HFFc6 (cell line): ENCODE measurements at regions not wholly inside any gene's neighbourhood (a gene's known extent, or its start where the extent isn't known, plus 50 kb on each side); places are given as distances from the start of the nearest gene placed in this dataset.

Experiments used
- DNase-seq: peaks from one replicate; pipeline ENCODE4 v3.0.0-alpha.2; 2018
- H3K27ac Mint-ChIP-seq: 2 replicates; pipeline ENCODE4 v1.8.0; 2020; ENCODE audit warnings: mild to moderate bottlenecking, mixed read lengths
- H3K27me3 Mint-ChIP-seq: 2 replicates; pipeline ENCODE4 v1.8.0; 2021; ENCODE audit warnings: mild to moderate bottlenecking, moderate library complexity, mixed read lengths; ENCODE audit not compliant: insufficient read depth
- H3K36me3 Mint-ChIP-seq: 2 replicates; pipeline ENCODE4 v1.8.0; 2021; ENCODE audit warnings: low read depth, mixed read lengths
- H3K4me1 Mint-ChIP-seq: 2 replicates; pipeline ENCODE4 v1.8.0; 2020; ENCODE audit warnings: low read depth, mixed read lengths
- H3K4me3 Mint-ChIP-seq: 2 replicates; pipeline ENCODE4 v1.8.0; 2020; ENCODE audit warnings: mild to moderate bottlenecking, moderate library complexity, mixed read lengths
- H3K9me3 Mint-ChIP-seq: 2 replicates; pipeline ENCODE4 v1.8.0; 2020; ENCODE audit warnings: mild to moderate bottlenecking, mixed read lengths
- CTCF ChIP-seq: fragments of 200-600 bp; sonication (generic); IDR thresholded peaks from 2 replicates; pipeline ENCODE4 v1.5.0; 2021; ENCODE audit warnings: antibody characterized with exemption, mild to moderate bottlenecking

DNA sequence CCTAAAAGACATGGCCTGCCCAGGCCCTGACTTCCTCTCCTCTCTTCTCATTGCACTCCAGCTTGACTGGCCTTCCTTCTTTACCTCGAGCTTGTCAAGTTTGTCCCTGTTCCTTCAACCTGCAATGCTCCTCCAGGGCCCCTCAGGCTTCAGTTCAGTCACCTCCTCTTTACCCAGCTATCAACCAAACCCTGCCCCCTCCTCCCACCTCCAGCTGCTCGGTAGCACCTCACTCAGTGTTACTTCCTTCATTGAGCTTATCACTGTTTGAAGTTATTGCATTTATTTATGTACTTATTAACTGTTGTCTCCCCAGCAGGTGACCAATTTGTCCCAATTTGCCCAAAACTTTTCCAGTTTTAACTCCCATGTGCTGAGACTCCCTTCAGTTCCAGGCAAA lies 95.8 kb upstream of the UBE2E1 start:
- DNase-seq, result no peak
- Mint-ChIP-seq H3K4me3 (no peak overlapping the region), H3K27ac (no peak overlapping the region), H3K4me1 (peaks cover 39% of the 10 kb centered on the region), H3K36me3 (no peaks in the 10 kb centered on the region), H3K27me3 (no peaks in the 10 kb centered on the region; the same call in 1 of the 2 replicates), H3K9me3 (no peaks in the 10 kb centered on the region)
- TF ChIP-seq CTCF, result no peak

GRCh38 chr3:23710555-23710954 lies 95.2 kb upstream of the UBE2E1 start:
- no peak for TF ChIP-seq CTCF
- H3K36me3 Mint-ChIP-seq, result no peaks in the 10 kb centered on the region
- peaks cover 39% of the 10 kb centered on the region for H3K4me1 Mint-ChIP-seq
- H3K4me3 Mint-ChIP-seq, result no peak overlapping the region
- no peaks in the 10 kb centered on the region; the same call in 1 of the 2 replicates for H3K27me3 Mint-ChIP-seq
- DNase-seq, result no peak
- H3K9me3 Mint-ChIP-seq, result no peaks in the 10 kb centered on the region
- H3K27ac Mint-ChIP-seq, result no peak overlapping the region

GRCh38 chr3:23711916-23712494 lies 93.8 kb upstream of the UBE2E1 start:
- Mint-ChIP-seq H3K4me1 (peaks cover 32% of the 10 kb centered on the region), H3K27ac (peak overlapping the region; percentile 83; the same call in 1 of the 2 replicates), H3K27me3 (no peaks in the 10 kb centered on the region; the same call in 1 of the 2 replicates), H3K4me3 (peak overlapping the region; percentile 81), H3K36me3 (no peaks in the 10 kb centered on the region), H3K9me3 (no peaks in the 10 kb centered on the region)
- no peak for TF ChIP-seq CTCF
- no peak for DNase-seq

GRCh38 chr3:23712656-23713559 lies 92.8 kb upstream of the UBE2E1 start:
- no peaks in the 10 kb centered on the region; the same call in 1 of the 2 replicates for H3K27me3 Mint-ChIP-seq
- peak overlapping the region; percentile 83 for H3K27ac Mint-ChIP-seq
- H3K36me3 Mint-ChIP-seq, result no peaks in the 10 kb centered on the region
- DNase-seq, result peak; percentile 86
- H3K9me3 Mint-ChIP-seq, result no peaks in the 10 kb centered on the region
- H3K4me1 Mint-ChIP-seq, result peaks cover 32% of the 10 kb centered on the region
- peak; percentile 18; the same call in 1 of the 2 replicates for TF ChIP-seq CTCF
- H3K4me3 Mint-ChIP-seq, result peak overlapping the region; percentile 81

GRCh38 chr3:23713641-23714040 lies 92.1 kb upstream of the UBE2E1 start:
- Mint-ChIP-seq H3K36me3 (no peaks in the 10 kb centered on the region), H3K27ac (peak overlapping the region; percentile 83), H3K27me3 (no peaks in the 10 kb centered on the region; the same call in 1 of the 2 replicates), H3K4me3 (peak overlapping the region; percentile 81), H3K4me1 (peaks cover 32% of the 10 kb centered on the region), H3K9me3 (no peaks in the 10 kb centered on the region)
- DNase-seq, result peak; percentile 57
- no peak for TF ChIP-seq CTCF
